ENCODE measurements at regions not wholly inside any gene's neighbourhood (a gene's known extent, or its start where the extent isn't known, plus 50 kb on each side); places are given as distances from the start of the nearest gene placed in this dataset.

GRCh38 chr13:91031508-91031907 lies 316.0 kb upstream of the MIR17HG start:
- no peaks in the 10 kb centered on the region for H3K4me1 Mint-ChIP-seq
- H3K27ac Mint-ChIP-seq (ENCODE audit: unreplicated experiment) = no peak overlapping the region
- H3K36me3 Mint-ChIP-seq (ENCODE audit: low read depth) = no peaks in the 10 kb centered on the region
- peaks cover 6% of the 10 kb centered on the region for H3K9me3 Mint-ChIP-seq
- DNase-seq (ENCODE audit: low read depth, low spot score) = no peak
- H3K27me3 Mint-ChIP-seq (ENCODE audit: low read depth) = no peaks in the 10 kb centered on the region
- TF ChIP-seq CTCF (conservative IDR thresholded peaks at IDR 0.05) = no peak
- H3K4me3 Mint-ChIP-seq = no peak overlapping the region

- Mint-ChIP-seq H3K9me3 (peaks cover 4% of the 10 kb centered on the region), H3K4me1 (no peaks in the 10 kb centered on the region), H3K27ac (ENCODE audit: unreplicated experiment) (no peak overlapping the region), H3K4me3 (no peak overlapping the region), H3K36me3 (ENCODE audit: low read depth) (no peaks in the 10 kb centered on the region), H3K27me3 (ENCODE audit: low read depth) (no peaks in the 10 kb centered on the region)
- no peak for DNase-seq (ENCODE audit: low read depth, low spot score)
- TF ChIP-seq CTCF (conservative IDR thresholded peaks at IDR 0.05) = no peak
Observed at GRCh38 chr13:91032104-91032503, 315.4 kb upstream of the MIR17HG start.

- no peaks in the 10 kb centered on the region for H3K4me1 Mint-ChIP-seq
- no peak overlapping the region for H3K4me3 Mint-ChIP-seq
- DNase-seq (ENCODE audit: low read depth, low spot score) = no peak
- no peak for TF ChIP-seq CTCF (conservative IDR thresholded peaks at IDR 0.05)
- no peaks in the 10 kb centered on the region for H3K36me3 Mint-ChIP-seq (ENCODE audit: low read depth)
- no peak overlapping the region for H3K27ac Mint-ChIP-seq (ENCODE audit: unreplicated experiment)
- H3K9me3 Mint-ChIP-seq = peaks cover 4% of the 10 kb centered on the region
- H3K27me3 Mint-ChIP-seq (ENCODE audit: low read depth) = no peaks in the 10 kb centered on the region
Observed at GRCh38 chr13:91036886-91037285, 310.6 kb upstream of the MIR17HG start.

- Mint-ChIP-seq H3K9me3 (no peaks in the 10 kb centered on the region), H3K36me3 (ENCODE audit: low read depth) (no peaks in the 10 kb centered on the region), H3K4me1 (peaks cover 6% of the 10 kb centered on the region)
Observed at GRCh38 chr13:91042870-91043269, 304.6 kb upstream of the MIR17HG start.

GRCh38 chr13:91045351-91046034 lies 302.0 kb upstream of the MIR17HG start:
- TF ChIP-seq CTCF (conservative IDR thresholded peaks at IDR 0.05) = peak; percentile 64
- no peak for DNase-seq (ENCODE audit: low read depth, low spot score)

More at GRCh38 chr13:91042870-91043269, 304.6 kb upstream of the MIR17HG start:
- Mint-ChIP-seq H3K4me3 (no peak overlapping the region), H3K27me3 (ENCODE audit: low read depth) (no peaks in the 10 kb centered on the region), H3K27ac (ENCODE audit: unreplicated experiment) (no peak overlapping the region)
- DNase-seq (ENCODE audit: low read depth, low spot score) = no peak
- no peak for TF ChIP-seq CTCF (conservative IDR thresholded peaks at IDR 0.05)

More at GRCh38 chr13:91045351-91046034, 302.0 kb upstream of the MIR17HG start:
- H3K27me3 Mint-ChIP-seq (ENCODE audit: low read depth) = no peaks in the 10 kb centered on the region
- no peak overlapping the region for H3K27ac Mint-ChIP-seq (ENCODE audit: unreplicated experiment)
- H3K4me1 Mint-ChIP-seq = peaks cover 6% of the 10 kb centered on the region
- H3K4me3 Mint-ChIP-seq = no peak overlapping the region
- no peaks in the 10 kb centered on the region for H3K9me3 Mint-ChIP-seq
- H3K36me3 Mint-ChIP-seq (ENCODE audit: low read depth) = no peaks in the 10 kb centered on the region
